GM12872 (cell line): ENCODE measurements at regions not wholly inside any gene's neighbourhood (a gene's known extent, or its start where the extent isn't known, plus 50 kb on each side); places are given as distances from the start of the nearest gene placed in this dataset.

ENCODE experiments used
- TF ChIP-seq, protein P1 (sequence below): IDR thresholded peaks from 3 replicates; pipeline ENCODE4 v1.5.1; 2011; ENCODE audit warnings: low read depth, mild to moderate bottlenecking, low read length, moderate library complexity; ENCODE audit not compliant: insufficient read depth

DNA sequence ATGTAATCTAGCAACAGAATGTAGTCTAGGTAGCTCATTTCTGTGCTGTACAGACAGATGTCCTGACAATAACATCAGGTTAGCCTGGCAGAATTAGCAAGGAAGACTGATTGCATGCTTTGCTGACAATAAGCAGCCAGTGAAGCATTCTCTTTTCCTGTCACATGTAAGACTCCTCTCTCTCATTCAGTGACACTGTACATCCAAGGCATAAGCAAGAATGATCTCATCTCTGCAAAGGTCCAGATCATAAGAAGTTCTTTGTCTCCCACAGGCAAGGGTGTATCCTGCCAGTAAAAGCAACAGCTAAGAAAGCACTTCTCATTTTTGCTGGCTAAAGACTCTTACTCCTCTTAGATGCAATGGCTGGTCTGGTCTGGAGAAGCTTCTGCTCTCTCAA is 861.8 kb downstream of the TAF11L14 start:
- TF ChIP-seq, protein P1, sequence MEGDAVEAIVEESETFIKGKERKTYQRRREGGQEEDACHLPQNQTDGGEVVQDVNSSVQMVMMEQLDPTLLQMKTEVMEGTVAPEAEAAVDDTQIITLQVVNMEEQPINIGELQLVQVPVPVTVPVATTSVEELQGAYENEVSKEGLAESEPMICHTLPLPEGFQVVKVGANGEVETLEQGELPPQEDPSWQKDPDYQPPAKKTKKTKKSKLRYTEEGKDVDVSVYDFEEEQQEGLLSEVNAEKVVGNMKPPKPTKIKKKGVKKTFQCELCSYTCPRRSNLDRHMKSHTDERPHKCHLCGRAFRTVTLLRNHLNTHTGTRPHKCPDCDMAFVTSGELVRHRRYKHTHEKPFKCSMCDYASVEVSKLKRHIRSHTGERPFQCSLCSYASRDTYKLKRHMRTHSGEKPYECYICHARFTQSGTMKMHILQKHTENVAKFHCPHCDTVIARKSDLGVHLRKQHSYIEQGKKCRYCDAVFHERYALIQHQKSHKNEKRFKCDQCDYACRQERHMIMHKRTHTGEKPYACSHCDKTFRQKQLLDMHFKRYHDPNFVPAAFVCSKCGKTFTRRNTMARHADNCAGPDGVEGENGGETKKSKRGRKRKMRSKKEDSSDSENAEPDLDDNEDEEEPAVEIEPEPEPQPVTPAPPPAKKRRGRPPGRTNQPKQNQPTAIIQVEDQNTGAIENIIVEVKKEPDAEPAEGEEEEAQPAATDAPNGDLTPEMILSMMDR, result no peak

DNA sequence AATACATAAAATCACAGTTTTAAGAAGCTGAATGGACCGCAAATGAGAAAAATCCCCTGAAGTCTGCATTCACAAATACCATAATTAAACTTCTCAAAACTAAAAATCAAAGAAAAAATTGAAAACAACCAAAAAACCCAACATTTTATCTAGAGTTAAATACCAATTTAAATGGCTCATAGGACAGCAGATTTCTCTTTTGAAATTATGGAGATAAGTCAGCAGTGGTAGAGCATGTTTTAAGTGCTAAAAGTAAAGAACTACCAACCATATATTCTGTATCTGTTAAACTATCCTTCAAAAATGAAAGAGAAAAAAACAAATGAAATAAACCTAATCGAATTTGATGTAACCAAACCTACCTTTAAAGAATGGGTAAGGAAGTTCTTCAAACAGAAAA is 862.8 kb downstream of the TAF11L14 start:
- TF ChIP-seq, protein P1, result no peak

DNA sequence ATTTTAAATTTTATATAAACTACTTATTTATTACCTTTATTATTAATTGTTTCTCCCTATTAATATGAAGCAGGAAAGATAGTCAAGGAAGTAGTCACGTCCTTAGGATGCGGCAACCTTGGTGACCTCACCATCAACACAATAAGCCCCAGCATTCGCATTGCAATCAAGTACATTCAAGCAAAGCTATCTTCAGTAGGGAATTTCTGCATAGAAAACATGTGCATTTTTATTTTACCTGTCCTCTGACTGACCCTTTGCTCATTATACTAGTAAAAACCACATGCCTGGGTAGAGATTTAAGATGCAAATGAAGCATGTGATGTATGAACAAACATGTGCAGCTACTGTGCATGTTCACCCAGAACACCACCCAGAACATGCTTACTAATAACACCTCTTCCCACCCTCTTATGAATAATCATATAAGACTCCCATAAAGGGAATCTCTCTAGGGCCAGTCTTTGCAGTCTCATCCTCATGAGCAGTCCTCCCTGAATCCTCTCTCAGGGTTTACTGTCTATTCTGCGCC is 869.6 kb downstream of the TAF11L14 start:
- TF ChIP-seq, protein P1, result no peak

DNA sequence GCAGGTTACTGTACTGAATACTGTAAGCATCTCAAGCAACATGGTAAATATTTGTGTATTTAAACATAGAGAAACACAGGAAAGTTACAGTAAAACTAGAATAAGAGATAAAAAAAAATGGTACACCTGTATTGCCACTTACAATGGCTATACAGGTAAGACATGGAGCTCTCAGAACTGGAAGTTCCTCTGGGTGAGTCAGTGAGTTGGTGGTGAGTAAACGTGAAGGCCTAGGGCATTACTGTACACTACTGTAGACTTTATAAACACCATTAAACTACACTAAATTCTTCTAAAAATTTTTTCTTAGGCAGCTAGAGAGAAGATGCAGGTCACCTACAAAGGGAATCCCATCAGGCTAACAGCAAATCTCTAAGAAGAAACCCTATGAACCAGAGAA is 872.9 kb downstream of the TAF11L14 start:
- TF ChIP-seq, protein P1, result no peak

DNA sequence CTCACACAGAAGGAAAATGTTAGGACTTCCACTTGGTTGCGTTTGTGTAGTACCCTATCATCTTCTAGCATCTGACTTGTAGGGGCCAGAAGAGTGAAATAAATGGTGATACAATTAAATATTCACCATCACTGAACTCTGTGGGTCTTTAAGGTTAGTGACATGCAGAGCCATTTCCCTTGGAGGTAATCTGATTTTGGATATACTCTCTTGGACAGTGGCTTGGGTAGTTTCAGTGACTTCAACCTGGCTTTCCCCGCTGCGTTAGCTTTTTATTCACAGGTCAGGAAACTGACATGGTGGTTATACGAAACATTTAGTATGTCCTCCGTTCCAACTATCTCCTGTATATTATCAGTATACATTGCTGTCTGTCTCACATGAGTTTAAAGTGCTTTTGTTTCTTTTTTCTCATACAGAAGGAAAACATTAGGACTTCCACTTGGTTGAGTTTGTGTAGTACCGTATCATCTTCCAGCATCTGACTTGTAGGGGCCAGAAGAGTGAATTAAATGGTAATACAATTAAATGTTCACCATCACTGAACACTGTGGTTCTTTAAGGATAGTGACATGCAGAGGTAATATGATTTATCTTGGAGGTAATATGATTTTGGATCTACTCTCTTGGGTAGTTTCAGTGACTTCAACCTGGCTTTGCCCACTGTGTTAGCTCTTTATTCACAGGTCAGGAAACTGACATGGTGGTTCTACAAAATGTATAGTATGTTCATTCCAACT is 883.6 kb downstream of the TAF11L14 start:
- TF ChIP-seq, protein P1, result no peak

DNA sequence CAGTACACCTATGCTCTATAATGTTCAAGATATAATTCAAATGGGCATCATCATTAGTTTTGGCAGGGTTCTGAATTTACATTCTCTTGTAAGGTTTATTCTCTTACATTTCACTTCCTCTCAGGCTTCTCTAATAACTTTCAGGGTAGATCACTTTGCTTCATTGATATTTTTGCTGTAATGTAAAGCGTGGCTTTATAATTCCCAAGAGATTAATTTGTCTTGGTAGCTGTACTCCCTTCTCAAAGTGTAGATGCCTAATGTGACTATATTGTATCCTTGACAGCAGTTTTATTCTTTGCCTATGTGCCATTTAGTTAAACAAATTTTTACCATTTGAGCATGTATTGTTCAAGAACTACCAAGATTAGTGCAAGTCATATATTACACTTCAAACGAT is 889.1 kb downstream of the TAF11L14 start:
- TF ChIP-seq, protein P1, result no peak

DNA sequence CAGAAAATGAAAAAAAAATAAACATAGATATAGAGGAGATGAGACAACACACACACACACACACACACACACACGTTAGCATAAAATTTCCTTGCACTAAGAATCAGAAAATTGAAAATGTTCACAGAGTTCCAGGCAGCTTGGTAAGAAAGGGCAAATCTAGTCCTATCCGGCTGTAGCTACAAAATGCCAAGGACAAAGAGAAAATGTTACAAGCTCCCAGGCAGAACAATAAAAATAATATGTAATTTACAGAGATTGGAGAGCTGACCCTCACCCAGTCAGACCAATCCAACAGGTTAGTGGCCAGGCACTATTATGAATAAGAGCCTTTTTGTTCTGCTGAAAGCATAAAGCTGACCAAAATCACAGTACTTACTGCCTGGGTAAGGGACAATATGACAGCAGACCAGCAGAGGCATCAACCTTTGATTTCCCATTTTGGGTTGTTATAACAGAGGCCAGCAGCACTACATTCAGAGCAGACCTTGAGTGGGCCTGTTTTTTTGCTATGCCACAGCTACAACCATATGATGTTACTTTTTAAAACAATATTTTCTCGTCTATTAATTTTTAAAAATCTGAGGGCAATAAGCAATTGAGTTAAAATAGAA is 892.6 kb downstream of the TAF11L14 start:
- TF ChIP-seq, protein P1, result no peak
